IPS-18a (cell line): ENCODE measurements at regions not wholly inside any gene's neighbourhood (a gene's known extent, or its start where the extent isn't known, plus 50 kb on each side); places are given as distances from the start of the nearest gene placed in this dataset.
"Not testable (repeated sequence)": the region's sequence is repeated elsewhere in the genome, so short reads cannot be mapped to it uniquely, and the experiment has no call there.

Experiments
- H3K27ac ChIP-seq: one replicate; pipeline ENCODE4 v1.5.1; 2013; ENCODE audit warnings: low read length
- H3K27me3 ChIP-seq: one replicate; pipeline ENCODE4 v1.6.1; 2013; ENCODE audit warnings: mild to moderate bottlenecking, low read length; ENCODE audit not compliant: control insufficient read depth, insufficient read depth
- H3K36me3 ChIP-seq: one replicate; pipeline ENCODE4 v1.6.1; 2013; ENCODE audit warnings: low read depth, low read length; ENCODE audit not compliant: control insufficient read depth
- H3K4me1 ChIP-seq: one replicate; pipeline ENCODE4 v1.6.1; 2013; ENCODE audit warnings: low read depth, low read length; ENCODE audit not compliant: control insufficient read depth
- H3K4me3 ChIP-seq: one replicate; pipeline ENCODE4 v1.5.1; 2013; ENCODE audit warnings: low read length
- H3K9ac ChIP-seq: one replicate; pipeline ENCODE4 v1.6.1; 2013; ENCODE audit warnings: mild to moderate bottlenecking, low read length, moderate library complexity
- H3K9me3 ChIP-seq: one replicate; pipeline ENCODE4 v1.6.1; 2013; ENCODE audit warnings: low read depth, low read length; ENCODE audit not compliant: control insufficient read depth

DNA sequence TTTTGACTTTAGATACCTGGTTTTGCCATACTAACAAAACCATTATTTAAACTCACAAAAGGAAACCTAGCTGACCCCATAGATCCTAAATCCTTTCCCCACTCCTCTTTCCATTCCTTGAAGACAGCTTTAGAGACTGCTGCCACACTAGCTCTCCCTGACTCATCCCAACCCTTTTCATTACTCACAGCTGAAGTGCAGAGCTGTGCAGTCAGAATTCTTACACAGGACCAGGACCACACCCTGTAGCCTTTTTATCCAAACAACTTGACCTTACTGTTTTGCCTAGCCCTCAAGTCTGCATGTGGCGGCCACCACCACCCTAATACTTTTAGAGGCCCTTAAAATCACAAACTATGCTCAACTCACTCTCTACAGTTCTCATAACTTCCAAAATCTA lies 325.1 kb upstream of the KCNMB2 start:
- not testable (repeated sequence) for H3K4me3 ChIP-seq, H3K27ac ChIP-seq, H3K9me3 ChIP-seq, H3K4me1 ChIP-seq, H3K9ac ChIP-seq, H3K27me3 ChIP-seq, H3K36me3 ChIP-seq

DNA sequence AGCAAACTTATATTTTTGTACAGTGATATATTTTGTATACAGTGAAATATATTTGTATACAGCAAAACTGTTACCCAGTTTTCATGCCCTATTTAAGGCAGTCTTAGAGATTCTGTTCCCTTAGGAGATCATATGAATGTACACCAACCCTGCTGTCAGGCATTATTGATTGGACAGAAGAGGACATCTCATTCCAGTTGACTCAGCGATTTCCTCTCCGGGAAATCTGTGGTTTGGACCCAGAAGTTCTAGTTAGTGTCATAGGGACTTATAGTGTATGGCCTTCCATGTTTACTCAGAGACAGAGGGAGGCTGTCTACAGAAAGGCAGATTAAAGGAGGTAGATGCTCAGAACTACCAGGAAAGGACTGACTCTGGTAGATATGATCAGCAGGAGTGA lies 318.8 kb upstream of the KCNMB2 start:
- H3K4me3 ChIP-seq = no peak overlapping the region
- H3K9ac ChIP-seq = no peak overlapping the region
- no peaks in the 10 kb centered on the region for H3K27me3 ChIP-seq

GRCh38 chr3:178218231-178218630 lies 318.0 kb upstream of the KCNMB2 start:
- Histone ChIP-seq H3K27ac (no peak overlapping the region), H3K4me1 (no peaks in the 10 kb centered on the region), H3K9ac (no peak overlapping the region), H3K36me3 (no peaks in the 10 kb centered on the region), H3K4me3 (no peak overlapping the region), H3K9me3 (no peaks in the 10 kb centered on the region), H3K27me3 (no peaks in the 10 kb centered on the region)

More for the DNA sequence above, 318.8 kb upstream of the KCNMB2 start:
- Histone ChIP-seq H3K9me3 (no peaks in the 10 kb centered on the region), H3K36me3 (no peaks in the 10 kb centered on the region), H3K27ac (no peak overlapping the region), H3K4me1 (no peaks in the 10 kb centered on the region)

DNA sequence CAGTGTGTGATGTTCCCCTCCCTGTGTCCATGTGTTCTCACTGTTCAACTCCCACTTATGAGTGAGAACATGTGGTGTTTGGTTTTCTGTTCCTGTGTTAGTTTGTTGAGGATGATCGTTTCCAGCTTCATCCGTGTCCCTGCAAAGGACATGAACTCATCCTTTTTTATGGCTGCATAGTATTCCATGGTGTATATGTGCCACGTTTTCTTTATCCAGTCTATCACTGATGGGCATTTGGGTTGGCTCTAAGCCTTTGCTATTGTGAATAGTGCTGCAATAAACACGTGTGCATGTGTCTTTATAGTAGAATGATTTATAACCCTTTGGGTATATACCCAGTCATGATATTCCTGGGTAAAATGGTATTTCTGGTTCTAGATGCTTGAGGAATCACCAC lies 316.6 kb upstream of the KCNMB2 start:
- not testable (repeated sequence) for H3K27ac ChIP-seq, H3K27me3 ChIP-seq, H3K4me3 ChIP-seq, H3K4me1 ChIP-seq, H3K36me3 ChIP-seq, H3K9me3 ChIP-seq, H3K9ac ChIP-seq

DNA sequence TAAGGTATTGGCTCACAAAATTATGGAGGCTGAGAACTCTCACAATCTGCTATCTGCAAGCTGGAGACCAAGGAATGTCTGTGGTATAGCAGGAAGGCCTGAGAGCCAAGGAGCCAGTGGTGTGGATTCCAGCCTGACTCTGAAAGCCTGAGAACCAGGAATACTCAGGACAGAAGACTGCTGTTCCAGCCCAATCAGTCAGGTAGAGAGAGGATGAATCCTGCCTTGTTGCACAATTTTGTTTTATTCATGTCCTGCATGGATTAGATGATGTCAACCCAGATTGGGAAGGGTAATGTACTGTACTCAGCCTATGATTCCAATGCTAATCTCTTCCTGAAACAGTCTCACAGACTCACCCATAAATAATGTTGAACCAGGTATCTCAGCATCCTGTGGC lies 312.4 kb upstream of the KCNMB2 start:
- Histone ChIP-seq H3K36me3 (no peaks in the 10 kb centered on the region), H3K27me3 (no peaks in the 10 kb centered on the region), H3K9me3 (peaks cover under 1% of the 10 kb centered on the region), H3K4me1 (no peaks in the 10 kb centered on the region), H3K27ac (no peak overlapping the region), H3K4me3 (no peak overlapping the region), H3K9ac (no peak overlapping the region)

DNA sequence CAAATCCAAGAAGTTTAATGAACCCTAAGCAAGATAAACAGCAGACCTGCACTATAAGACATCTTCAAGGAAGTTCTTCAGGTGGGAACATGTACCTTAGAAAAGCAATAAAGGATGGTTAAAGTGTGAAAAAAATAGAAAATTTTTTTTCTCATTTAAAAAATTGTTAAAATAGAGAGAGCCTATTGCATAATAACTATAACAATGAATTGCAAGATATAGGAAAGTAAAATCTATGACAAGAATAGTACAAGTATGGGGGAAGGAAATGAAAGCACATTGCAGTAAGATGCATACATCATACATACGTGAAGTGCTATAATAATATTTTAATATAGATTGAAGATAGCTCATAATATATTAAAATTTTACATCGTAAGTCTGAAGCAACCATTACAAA lies 310.1 kb upstream of the KCNMB2 start:
- no peak overlapping the region for H3K4me3 ChIP-seq
- no peaks in the 10 kb centered on the region for H3K4me1 ChIP-seq
- no peak overlapping the region for H3K9ac ChIP-seq
- H3K27me3 ChIP-seq = no peaks in the 10 kb centered on the region
- peaks cover 8% of the 10 kb centered on the region for H3K9me3 ChIP-seq
- H3K36me3 ChIP-seq = no peaks in the 10 kb centered on the region
- no peak overlapping the region for H3K27ac ChIP-seq

GRCh38 chr3:178231645-178232044 lies 304.6 kb upstream of the KCNMB2 start:
- H3K36me3 ChIP-seq = no peaks in the 10 kb centered on the region
- no peaks in the 10 kb centered on the region for H3K27me3 ChIP-seq
- peaks cover 8% of the 10 kb centered on the region for H3K9me3 ChIP-seq
- no peaks in the 10 kb centered on the region for H3K4me1 ChIP-seq
- no peak overlapping the region for H3K4me3 ChIP-seq
- H3K27ac ChIP-seq = no peak overlapping the region
- H3K9ac ChIP-seq = no peak overlapping the region

- H3K36me3 ChIP-seq = no peaks in the 10 kb centered on the region
- no peak overlapping the region for H3K4me3 ChIP-seq
- no peaks in the 10 kb centered on the region for H3K27me3 ChIP-seq
- H3K4me1 ChIP-seq = peaks cover 17% of the 10 kb centered on the region
- no peak overlapping the region for H3K9ac ChIP-seq
- H3K27ac ChIP-seq = no peak overlapping the region
- H3K9me3 ChIP-seq = peaks cover 8% of the 10 kb centered on the region
Measured at GRCh38 chr3:178233371-178234071, 302.7 kb upstream of the KCNMB2 start.

DNA sequence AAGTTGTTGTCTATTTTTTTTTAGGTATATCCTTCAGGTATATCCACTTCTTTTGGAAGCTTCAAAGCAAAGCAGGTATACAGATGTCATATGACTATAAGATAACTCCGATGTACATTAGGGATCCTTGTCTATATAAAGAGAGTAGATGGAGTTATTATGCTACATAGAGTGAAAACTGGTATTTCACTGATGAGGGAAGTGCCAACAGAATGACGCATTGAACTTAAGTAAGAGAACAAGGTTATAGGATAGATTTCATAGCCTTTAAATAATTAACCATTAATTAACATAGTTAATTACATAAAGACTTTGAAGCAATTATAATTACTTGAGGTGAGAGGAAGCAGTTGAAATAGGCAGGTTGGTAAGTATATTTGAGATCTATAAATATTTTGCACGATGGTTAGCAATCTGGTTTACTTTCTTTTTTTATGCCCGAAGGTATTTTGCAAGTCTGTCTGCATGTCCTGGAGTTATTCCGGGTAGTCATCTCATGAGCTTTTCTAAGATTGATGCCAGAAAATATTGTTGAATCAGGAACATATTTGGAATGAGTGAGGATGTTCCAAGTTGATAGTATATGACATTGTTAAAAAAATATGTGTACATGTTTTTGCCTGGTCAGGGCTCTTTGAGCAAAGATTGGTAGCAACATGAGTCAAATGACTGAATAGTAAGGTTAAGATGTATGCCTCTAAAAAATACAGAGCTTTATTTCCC lies 299.5 kb upstream of the KCNMB2 start:
- H3K4me3 ChIP-seq = no peak overlapping the region
- no peak overlapping the region for H3K27ac ChIP-seq
- H3K4me1 ChIP-seq = peaks cover 26% of the 10 kb centered on the region
- no peaks in the 10 kb centered on the region for H3K27me3 ChIP-seq
- no peaks in the 10 kb centered on the region for H3K9me3 ChIP-seq
- H3K9ac ChIP-seq = no peak overlapping the region
- no peaks in the 10 kb centered on the region for H3K36me3 ChIP-seq

- Histone ChIP-seq H3K27ac (peak overlapping the region; percentile 72), H3K36me3 (no peaks in the 10 kb centered on the region), H3K4me3 (peak overlapping the region; percentile 15), H3K27me3 (no peaks in the 10 kb centered on the region), H3K4me1 (peaks cover 26% of the 10 kb centered on the region), H3K9me3 (no peaks in the 10 kb centered on the region), H3K9ac (no peak overlapping the region)
Measured at GRCh38 chr3:178238179-178238578, 298.1 kb upstream of the KCNMB2 start.

- Histone ChIP-seq H3K36me3 (no peaks in the 10 kb centered on the region), H3K27ac (no peak overlapping the region), H3K9me3 (no peaks in the 10 kb centered on the region), H3K27me3 (no peaks in the 10 kb centered on the region), H3K9ac (no peak overlapping the region), H3K4me1 (peaks cover 6% of the 10 kb centered on the region), H3K4me3 (no peak overlapping the region)
Measured at GRCh38 chr3:178244733-178245709, 291.2 kb upstream of the KCNMB2 start.
